ENCODE measurements at regions not wholly inside any gene's neighbourhood (a gene's known extent, or its start where the extent isn't known, plus 50 kb on each side); places are given as distances from the start of the nearest gene placed in this dataset.

GRCh38 chr11:13800901-13801300, 132.4 kb downstream of the FAR1 start:
- no peaks in the 10 kb centered on the region for H3K27me3 ChIP-seq
- no peaks in the 10 kb centered on the region for H3K9me3 ChIP-seq
- 75 to 94% methylated on average over 1 of the region's 1 CpG for WGBS, 2 donors
- intact Hi-C loops (cut with DNase I) = no loop called here
- no peak for DNase-seq
- H3K4me1 ChIP-seq = no peaks in the 10 kb centered on the region
- TF ChIP-seq CTCF (IDR thresholded peaks at IDR 0.05) = no peak
- TF ChIP-seq POLR2A (IDR thresholded peaks at IDR 0.05) = no peak
- no peak overlapping the region for H3K4me3 ChIP-seq (replicated peaks in 1 of 3)
- H3K36me3 ChIP-seq = no peaks in the 10 kb centered on the region
- no peak overlapping the region for H3K27ac ChIP-seq

DNA sequence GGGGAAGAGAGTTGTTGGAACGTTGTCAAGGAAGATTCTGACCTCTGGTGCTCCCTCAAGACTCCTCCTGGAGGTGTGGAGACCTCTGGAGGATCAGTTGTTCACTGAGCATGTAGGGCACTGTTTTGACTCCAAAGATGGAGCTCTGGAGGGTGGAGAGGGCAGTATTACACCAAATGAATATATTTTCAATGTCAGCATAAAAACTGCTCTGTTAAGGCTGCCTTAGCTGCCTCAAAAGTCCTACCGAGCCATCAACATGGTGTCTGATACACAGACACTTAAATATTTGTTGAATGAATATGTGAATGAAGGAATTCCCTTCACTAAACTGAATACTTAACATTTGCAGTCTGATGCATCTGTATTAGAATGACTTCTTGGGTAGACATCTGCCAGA, 144.2 kb upstream of the SPON1 start:
- no peaks in the 10 kb centered on the region for H3K4me1 ChIP-seq
- no peak overlapping the region for H3K4me3 ChIP-seq (replicated peaks in 1 of 3)
- H3K27ac ChIP-seq = no peak overlapping the region
- intact Hi-C loops (cut with DNase I) = no loop called here
- H3K9me3 ChIP-seq = no peaks in the 10 kb centered on the region
- 52 to 62% methylated on average over 2 of the region's 2 CpGs for WGBS, 2 donors
- H3K27me3 ChIP-seq = no peaks in the 10 kb centered on the region
- TF ChIP-seq CTCF (IDR thresholded peaks at IDR 0.05) (no peak), POLR2A (IDR thresholded peaks at IDR 0.05) (no peak)
- no peak for DNase-seq
- no peaks in the 10 kb centered on the region for H3K36me3 ChIP-seq

GRCh38 chr11:13826505-13827278, 135.8 kb upstream of the SPON1 start:
- no peaks in the 10 kb centered on the region for H3K9me3 ChIP-seq
- no peaks in the 10 kb centered on the region for H3K36me3 ChIP-seq
- WGBS, 2 donors = 80 to 83% methylated on average over 4 of the region's 4 CpGs
- no peak overlapping the region for H3K4me3 ChIP-seq (replicated peaks in 1 of 3)
- no peaks in the 10 kb centered on the region for H3K27me3 ChIP-seq
- intact Hi-C loops (cut with DNase I) = no loop called here
- H3K27ac ChIP-seq = no peak overlapping the region
- no peak for DNase-seq
- TF ChIP-seq POLR2A (IDR thresholded peaks at IDR 0.05) (no peak), CTCF (IDR thresholded peaks at IDR 0.05) (no peak)
- no peaks in the 10 kb centered on the region for H3K4me1 ChIP-seq

GRCh38 chr11:13831696-13832095, 130.8 kb upstream of the SPON1 start:
- intact Hi-C loops (cut with DNase I) = no loop called here
- Histone ChIP-seq H3K27ac (no peak overlapping the region), H3K27me3 (no peaks in the 10 kb centered on the region), H3K36me3 (no peaks in the 10 kb centered on the region), H3K4me3 (replicated peaks in 1 of 3) (no peak overlapping the region), H3K4me1 (no peaks in the 10 kb centered on the region), H3K9me3 (no peaks in the 10 kb centered on the region)
- peak; percentile 7 to 13 for DNase-seq
- no peak for TF ChIP-seq CTCF (IDR thresholded peaks at IDR 0.05)
- TF ChIP-seq POLR2A (IDR thresholded peaks at IDR 0.05) = no peak

DNA sequence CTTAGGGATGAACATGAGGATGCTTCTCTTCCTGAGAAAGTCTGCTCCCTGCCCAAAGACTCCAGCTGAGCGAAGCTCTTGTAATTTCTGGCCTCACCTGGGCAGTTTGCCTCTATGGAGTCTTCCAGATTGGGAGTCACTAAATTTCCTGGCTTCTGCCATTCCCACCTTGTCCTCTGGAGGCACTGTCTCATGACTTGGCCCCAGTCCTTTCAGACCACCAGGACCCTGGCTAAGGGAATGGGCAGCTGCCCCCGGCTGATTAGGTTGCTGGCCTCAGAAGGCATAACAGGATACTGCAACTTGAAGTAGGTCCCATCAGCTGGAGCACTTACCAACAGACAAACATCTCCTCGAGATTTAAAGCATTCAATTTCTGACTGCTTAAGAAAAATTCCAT, 128.1 kb upstream of the SPON1 start:
- Histone ChIP-seq H3K27ac (no peak overlapping the region), H3K4me1 (no peaks in the 10 kb centered on the region), H3K27me3 (no peaks in the 10 kb centered on the region), H3K36me3 (no peaks in the 10 kb centered on the region), H3K4me3 (replicated peaks in 1 of 3) (no peak overlapping the region), H3K9me3 (no peaks in the 10 kb centered on the region)
- DNase-seq = no peak
- intact Hi-C loops (cut with DNase I) = no loop called here
- WGBS, 2 donors = 50 to 58% methylated on average over 3 of the region's 3 CpGs
- no peak for TF ChIP-seq POLR2A (IDR thresholded peaks at IDR 0.05)
- TF ChIP-seq CTCF (IDR thresholded peaks at IDR 0.05) = peak in 1 of 6 experiments; percentile 8
